MM.1S (cell line): ENCODE measurements at regions not wholly inside any gene's neighbourhood (a gene's known extent, or its start where the extent isn't known, plus 50 kb on each side); places are given as distances from the start of the nearest gene placed in this dataset.

ENCODE experiments used
- CTCF ChIP-seq: fragments of 300-600 bp; sonication (generic); IDR thresholded peaks from 2 replicates; pipeline ENCODE4 v1.5.1; 2016; ENCODE audit warnings: antibody characterized with exemption, low read length, mixed read lengths
- EZH2 ChIP-seq: fragments of 300-600 bp; sonication (generic); optimal IDR thresholded peaks from 2 replicates; pipeline ENCODE3; 2017; ENCODE audit warnings: low read depth, mild to moderate bottlenecking, antibody characterized with exemption, low read length, mixed read lengths

- TF ChIP-seq CTCF (no peak), EZH2 (no peak)
Measured at GRCh38 chr2:5474716-5475115, 217.5 kb upstream of the SOX11 start.
